Islet of Langerhans (tissue), 1 donor: ENCODE measurements at regions not wholly inside any gene's neighbourhood (a gene's known extent, or its start where the extent isn't known, plus 50 kb on each side); places are given as distances from the start of the nearest gene placed in this dataset.

Experiments used
- FAIRE-seq: peaks from one replicate; lab custom pipeline; 2011; peaks lifted over from hg19 to GRCh38; lab: Jason Lieb, UNC

DNA sequence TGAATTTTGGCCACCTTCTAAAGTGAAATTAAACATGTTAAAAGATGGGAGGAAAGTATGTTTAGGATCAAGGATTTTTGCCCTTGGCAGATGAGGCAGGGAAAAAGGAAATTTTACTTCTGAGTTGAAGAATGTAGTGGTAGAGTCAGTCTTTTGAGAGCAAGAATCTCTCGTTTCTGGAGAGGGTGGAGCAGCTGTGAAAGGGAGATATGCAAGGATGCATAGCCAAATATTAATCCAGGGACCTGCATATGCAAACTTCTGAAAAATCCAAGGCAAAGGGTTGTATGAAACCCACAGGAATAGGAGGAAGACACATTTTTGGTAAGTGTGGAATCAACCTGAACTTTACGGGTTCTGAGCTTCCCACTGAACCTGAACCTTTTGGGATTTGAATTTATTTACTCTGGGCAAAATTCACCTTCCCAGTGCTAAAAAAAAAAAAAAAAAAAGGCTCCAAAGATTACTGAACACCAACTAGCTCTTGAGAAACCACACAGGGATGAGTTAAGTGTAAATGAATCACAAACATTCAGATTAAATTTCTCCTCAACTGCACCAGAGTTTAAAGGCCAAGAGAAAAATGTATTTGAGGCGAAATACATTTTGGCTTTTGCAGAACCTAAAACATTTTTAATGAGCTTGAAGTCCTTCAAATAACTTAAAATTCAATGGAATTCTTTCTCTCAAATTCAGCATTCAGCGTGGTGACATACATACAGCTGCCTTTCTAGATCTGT lies 187.1 kb upstream of the CDKN3 start:
- FAIRE-seq = no peak

DNA sequence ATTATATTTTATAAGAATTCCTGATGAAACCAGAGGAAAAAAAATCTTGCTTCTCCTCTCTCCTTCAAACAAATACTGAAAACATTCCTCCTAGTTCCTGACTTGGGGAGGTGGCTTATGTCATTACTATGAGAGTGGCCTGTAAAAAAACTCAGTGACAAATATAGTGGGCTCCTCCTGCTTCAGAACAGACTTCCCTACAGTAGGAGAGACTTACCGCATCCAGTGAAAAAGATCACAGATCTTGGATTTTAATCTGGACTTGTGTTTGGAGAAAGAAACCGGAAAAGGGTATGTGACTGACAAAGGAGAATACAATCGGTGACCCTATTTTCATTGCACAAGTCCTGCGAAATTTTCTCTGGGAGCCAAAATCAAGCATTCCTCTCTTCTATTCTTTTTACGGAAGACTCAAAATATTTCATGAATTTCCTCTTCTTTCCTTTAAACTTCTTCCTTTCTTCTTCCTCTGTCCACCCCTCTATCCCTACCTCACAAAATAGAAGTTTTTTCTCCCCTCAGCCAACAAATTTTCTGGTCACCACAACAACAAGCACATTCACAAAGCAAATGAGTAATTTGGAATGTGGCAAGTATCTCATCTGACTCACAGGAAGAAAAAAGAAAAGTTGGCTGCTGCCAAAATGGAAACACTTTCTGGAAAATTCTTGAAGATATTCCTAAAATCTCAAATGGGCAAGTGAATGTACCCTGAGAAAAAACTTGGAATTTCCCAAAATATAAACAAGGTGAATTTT lies 185.1 kb upstream of the CDKN3 start:
- FAIRE-seq = no peak

DNA sequence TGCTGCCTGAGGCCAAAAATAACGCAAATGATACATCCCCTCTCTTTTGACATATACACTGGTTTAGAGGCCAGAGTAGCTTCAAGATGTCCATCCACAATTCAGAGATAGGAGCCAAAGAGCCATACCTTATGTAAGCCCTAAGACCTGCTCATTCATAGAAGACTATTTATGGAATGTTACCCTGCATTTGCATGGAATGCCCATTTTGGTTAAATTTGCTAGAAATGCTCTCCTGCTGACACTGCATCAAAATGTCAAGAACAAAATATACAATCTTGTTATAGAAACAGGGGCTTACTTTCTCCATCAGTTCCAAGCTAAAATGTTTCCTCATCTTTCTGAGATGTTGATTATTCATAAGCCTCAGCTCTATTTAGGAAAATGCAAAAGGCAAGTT lies 183.3 kb upstream of the CDKN3 start:
- no peak for FAIRE-seq

DNA sequence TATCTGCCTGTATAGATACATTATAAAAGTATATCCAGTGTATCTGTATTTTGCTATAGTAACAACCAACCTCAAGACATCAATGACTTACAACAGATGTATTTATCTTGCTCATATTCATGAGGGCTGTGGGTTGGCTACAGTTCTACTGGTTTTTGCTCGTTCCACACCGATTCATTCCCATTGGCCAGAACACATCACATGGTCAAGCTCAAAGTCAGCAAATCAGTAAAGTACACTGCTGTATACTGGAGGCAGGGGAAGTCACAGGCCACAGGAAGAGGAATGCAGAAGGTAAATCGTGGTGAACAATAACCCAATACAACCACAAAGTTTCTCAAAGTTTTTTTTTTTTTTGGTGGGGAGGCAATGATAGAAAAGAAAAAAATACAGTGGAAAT lies 180.0 kb upstream of the CDKN3 start:
- no peak for FAIRE-seq

DNA sequence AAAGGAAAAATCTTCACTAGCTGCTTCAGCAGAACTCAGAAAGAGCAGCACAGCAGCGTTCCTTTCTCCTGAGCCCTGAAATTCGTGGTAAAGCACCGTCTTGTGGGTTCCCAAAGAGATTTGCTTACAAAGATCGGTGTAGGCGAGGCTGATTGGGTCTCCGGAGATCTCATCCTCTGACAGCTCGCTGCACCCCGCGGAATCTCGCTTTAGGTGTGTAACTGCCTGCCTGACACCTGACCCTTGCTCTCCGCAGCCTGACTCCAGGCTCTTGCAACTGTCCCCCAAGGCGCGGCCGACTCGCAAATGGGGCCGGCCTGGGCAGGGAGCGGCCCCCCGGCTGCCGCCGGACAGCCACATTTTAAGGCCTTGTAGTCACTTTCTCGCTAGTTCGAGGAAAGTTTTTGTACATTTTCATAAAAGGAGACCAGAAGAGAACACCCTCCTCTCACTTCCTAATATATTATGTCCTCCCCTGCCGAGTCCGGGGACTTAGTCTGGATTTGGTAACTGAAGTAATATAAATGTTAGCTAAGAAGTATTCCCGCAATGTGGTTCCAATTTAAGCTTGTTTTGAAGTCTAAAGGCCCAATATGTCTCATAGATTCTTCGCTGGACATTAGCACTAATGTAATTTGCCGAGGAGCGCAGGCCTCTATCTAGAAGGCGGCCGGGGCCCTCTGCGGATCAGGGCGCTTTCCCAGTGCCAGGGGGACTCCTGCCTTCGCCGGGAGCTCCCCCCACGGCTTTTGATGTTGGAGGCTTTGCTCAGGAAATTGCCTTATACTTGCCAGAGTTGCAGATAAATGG lies 177.3 kb upstream of the CDKN3 start:
- no peak for FAIRE-seq

DNA sequence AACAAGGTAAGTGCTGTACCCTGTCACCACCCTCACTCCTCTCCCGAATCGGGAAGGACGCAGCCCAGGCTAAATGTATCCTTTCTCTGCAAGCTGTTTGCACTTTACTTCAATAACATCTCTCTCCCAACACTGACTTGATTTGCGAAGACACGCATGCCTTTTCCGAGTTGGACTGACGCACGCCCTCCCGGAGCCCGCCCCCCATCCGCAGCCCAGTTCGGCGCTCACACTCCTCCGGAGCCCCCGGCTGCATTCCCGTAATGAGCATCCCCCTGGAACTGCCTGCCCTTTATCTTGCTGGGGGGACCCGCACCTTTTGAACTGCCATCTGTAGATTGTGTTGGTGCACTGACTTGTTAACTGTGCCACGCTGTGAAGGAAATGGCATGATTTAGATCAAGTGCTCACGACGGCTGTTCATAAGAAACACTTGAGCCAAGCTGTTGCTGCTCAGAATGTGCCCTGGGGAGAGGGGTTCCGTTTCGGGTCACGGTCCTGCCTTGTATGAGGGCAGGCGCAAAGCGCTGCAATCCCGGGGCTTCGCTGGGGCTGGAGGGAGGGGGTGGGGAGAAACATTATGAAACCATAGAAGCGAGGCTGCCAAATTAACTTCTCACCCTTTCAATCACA lies 176.6 kb upstream of the CDKN3 start:
- no peak for FAIRE-seq

DNA sequence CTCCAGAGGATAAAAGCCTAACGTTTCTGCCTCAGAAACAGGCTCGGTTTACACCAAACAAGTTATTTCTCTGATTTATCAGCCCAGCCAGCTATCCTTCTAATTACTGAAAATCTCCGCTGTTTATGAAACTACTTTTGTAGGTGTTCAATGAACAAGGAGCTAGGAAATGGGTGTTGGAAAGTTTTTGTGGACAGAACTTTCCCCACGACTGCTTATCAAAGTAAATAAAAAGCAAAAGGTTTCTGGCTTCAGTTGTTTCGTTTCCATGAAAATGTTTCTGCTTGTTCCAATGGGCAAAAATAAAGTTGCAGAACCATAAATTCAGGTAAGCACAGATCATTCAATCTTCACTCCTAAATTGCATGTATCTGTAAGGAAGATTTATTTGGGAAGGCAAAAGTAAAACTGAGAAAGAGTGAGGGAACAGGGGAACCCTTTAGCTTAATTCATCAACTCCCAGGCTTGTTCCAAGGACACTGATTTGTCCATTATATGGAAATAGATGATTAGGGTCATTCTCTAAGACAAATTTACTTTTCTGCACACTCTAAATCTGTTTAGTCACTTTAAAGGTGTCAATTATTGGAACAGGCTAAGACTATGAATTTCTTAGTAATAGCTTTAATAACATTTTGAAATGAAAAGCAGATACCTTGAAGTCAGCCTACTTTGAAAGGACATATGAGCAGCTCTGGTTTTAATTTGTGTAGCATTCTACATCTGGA lies 175.9 kb upstream of the CDKN3 start:
- FAIRE-seq = no peak

DNA sequence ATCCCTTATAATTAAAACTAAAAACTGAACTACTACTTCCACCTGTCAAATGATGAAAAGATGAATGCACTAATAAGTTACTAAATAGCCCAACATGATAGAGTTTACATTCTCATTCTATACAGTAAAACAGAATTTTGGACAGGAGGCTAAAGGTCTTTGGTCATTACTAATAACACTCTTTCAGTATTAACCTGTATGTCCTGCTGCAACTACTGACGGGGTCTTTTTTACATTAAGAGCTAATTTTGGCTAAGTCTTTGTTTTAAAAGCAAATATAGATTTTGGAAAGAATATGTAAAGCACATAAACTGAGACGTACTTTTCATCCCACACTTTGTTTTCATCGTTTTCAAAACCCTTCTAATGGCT lies 175.4 kb upstream of the CDKN3 start:
- no peak for FAIRE-seq

DNA sequence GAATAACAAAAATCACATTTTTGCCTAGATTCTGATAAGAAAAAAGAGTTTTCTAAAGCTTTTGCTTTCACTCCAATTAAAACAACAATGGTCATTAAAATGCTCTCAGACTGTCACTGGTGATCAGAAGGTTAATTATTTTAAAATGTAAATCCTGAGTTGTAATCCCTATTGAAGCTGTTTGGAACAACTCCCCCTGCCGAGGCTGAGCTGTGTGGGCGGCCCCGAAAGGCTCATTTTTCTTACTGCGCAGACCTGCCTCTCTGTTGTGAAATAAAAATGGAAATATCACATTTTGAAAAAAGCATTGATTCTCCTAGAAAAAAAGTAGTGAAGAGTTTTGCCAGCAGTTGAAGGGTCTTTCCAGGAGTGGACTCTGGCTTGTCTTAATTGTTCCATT lies 174.8 kb upstream of the CDKN3 start:
- FAIRE-seq = no peak

DNA sequence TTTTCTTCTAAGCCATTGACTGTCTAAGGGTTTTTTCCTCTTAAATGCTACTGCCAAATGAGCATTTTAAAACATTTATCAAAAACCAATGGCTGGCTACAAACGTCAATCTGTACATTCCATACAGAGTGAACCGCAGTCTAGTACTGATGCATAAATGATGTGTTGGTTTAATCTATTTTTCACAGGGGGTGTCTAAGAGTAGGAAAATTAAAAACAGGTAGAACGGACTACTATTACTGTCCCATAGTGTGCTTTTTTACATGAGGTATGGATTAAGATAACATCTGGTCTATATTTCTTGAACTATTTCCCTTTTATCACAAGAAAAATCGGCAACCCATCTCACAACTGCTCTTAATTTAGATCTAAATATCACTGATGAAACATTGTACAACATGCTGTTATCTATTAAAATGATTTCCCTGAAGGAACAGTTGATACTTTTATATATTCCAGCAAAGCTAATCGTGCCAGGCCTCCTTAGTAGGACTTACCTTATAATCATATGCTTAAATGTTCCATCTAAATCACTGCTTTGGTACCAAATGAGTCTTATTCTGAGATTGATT lies 172.9 kb upstream of the CDKN3 start:
- no peak for FAIRE-seq

DNA sequence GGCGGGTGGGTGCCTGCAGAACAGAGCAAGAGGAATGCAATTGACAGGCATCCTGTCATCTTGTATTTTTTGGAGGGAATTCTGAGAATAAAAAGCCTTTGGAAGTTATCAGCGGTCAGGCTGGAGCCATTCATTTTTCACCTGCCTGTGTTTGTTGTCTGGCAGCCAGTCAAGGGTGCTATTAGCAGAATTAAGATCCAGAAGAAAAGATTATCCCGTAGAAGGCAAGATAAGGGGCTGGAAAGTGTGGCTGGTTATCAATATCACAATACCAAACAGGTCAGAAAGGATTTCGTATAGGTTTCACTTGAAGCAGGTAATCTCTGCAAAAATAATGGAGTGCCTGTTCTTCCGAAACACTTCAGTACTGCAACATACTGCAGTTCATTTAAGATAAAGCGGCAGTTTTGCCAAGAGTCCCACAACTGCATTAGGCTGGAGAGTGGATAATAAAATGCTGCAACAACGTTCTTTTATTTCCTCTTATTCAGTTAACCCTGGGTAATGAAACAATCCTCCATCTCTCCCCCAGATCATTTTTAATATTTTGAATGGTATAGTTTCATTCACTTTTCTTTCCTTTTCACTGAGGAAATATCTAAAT lies 171.2 kb upstream of the CDKN3 start:
- no peak for FAIRE-seq

DNA sequence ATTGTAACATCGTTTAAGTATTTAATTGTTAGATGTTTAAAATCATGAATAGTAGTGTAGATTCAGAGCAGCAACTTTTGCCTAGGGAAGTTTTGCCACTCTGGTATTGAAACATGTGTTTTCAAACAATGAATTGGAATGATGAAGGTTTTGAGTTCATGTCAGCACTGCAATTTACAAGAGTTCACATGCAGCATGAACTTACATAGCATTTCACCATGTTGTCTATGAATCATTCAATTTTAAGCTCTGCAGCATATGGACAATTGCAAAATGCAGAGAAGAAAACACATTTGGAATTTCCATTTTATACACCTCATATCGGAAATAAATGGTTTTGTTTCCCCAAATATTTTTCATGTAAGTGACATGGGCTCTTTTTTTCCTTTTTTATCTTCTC lies 170.7 kb upstream of the CDKN3 start:
- no peak for FAIRE-seq

DNA sequence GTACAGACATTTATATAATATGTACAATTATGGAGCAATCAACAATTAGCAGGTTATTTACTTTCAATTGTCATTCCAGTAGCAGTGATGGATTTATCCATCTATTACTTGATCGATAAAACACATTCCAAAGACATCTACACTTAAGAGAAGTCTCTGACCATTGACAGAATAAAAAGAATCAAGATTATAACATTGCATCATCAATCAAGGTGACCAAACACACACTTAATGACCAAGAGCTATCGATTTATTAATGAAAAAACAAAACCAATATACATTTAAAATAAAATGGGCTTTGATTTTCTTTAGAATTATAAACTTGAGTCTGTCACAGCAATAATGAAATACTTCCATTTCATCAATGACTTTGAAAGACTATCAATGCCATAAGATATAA lies 170.2 kb upstream of the CDKN3 start:
- FAIRE-seq = no peak

DNA sequence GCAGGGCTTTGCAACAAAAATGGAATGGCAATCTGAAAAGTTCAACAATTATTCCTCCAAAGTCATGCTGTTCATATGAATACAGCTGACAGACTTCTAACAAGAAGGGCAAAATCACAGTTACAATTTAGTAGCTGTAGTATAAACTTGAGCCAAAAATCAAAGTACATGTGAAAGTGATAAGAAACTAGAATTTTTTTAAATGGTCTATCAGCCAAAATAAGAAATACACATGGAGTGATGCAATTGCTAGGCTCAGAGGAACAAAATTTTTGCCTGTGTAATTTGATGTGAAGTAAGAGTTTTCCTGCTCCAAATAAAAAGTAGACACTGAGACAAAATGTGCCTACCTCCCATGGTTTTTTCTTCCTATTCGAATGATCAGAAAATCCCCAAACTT lies 167.7 kb upstream of the CDKN3 start:
- FAIRE-seq = no peak

DNA sequence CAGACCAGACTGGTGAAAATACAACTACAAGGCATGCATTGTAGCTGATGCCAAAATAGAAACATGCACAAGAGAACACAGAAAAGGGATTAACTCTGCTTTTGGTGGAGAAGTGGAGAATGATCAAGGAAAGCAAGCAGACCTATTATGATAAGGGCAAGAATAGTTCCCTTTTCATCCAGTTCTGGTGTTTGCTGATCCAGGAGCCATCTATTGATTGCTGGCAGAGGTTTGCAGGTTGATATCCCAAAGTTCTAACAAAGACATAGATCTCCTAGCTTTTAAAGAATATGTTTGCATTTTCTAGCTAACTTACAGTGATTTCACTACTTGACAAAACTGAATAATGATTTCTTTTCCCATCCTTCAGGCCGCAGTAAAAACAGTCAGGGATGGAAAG lies 166.2 kb upstream of the CDKN3 start:
- FAIRE-seq = no peak

DNA sequence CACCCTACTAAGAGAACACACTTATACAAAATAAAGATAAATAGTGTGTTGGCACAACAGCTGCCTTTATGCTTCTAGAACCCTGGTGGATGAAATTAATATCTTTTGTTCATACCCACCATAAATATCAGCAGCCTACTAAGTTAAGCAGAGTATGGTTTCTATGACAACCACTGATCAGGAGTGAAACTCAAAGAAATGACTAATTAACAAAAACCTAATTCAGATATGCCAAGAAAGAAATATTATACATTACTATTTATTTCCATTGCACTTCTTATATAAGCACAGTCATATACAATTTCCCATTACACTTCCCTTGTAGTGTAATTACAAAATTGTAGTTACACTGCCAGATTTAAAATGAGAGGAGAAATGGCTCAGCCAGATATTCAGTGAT lies 164.1 kb upstream of the CDKN3 start:
- FAIRE-seq = no peak

DNA sequence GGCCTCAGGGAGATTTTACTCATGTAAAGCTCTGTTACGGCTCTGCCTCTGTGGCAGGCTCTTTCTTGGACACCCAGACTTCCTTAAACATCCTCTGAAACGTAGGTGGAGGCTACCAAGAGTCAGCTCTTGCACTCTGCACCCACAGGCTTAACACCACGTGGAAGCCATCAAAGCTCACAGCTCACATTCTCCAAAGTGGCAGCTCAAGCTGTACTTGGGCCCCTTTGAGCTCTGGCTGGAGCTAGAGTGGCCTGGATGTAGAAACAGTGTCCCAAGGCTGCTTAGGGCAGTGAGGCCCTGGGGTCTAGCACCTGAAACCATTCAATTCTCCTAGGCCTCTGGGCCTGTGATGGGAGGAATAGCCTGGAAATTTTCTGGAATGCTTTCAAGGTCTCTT lies 155.3 kb upstream of the CDKN3 start:
- FAIRE-seq = no peak

DNA sequence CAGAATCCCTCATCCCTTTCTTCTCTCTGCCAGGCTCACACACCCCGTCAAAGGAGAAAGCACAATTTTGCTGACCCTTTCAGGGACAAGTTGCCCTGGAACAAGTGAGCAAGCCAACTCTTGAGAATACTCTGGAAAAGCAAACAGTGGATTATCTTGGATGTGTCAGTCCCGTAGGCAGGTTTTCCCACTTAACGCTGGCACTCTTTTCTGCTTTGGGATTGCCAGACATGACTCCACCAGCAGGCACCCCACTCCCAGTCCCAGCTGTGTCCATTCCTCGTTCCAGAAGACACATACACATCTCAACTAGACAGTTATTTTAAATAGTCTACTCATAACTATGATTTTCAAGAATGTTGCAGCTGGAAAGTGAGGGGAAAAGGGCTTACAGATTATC lies 145.5 kb upstream of the CDKN3 start:
- no peak for FAIRE-seq

DNA sequence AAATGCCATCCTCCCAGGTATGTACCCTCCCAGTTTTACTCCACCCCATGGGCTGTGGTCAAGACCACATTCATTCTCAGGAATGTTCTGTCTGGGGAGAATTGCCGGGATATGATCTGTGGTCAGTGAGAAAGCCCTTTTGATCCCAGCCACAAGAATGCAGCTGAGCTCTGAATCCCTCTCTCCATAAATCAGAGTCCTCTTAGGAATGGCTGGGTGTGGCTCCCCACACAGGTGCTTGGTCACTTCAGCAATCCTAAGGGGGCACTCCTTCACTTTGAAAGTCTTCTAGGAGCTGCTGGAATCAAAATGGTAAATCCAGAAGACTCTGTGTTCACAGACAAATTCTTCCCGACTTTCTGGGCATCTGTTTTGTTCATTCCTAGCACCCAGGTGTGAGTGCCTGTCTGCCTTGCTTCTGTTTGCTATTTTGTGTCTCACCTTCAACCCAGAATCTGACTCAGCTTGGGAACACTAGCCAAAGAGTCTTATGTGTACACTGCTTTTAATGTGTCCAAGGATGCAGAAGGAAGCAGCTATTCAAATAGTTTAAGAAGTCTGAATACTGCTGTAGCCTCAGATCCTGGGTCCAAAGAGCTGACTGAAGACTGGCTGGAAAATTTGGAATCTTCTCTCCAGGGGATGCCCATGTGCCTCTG lies 144.6 kb upstream of the CDKN3 start:
- no peak for FAIRE-seq

DNA sequence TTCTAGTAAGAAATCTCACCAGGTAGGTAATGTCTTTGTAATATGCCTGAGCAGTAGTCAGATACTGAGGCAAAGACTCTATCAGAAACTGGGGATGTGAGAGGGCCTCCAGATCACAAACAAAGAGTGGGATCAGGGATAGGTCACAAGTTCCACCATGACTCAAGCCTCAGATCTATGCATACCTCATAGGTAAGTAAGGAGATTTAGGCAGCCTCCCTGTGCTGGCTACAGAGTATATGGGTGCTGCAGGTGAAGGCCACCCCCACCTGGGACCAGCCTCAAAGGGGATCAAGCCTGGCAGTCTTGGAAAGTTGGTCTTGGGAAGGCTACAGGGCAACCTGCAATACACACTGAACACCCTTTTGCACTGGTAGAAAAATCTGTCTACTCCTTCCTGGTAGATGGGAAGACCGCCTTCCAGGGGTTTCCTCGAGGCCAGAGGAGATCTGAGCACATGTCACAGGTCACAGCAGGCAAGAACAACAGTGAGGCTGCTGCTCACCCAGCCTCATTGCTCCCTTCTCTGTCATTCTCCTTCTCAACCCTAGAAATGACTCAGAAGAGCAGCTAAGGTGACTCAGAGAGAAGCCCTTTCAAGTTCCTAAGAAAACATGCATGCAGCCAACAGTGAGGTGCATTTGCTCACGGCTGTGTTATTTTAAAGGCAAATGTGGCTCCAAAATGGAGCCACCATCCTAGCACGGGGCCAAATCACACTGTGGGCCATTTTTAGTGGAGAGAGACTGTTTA lies 143.4 kb upstream of the CDKN3 start:
- no peak for FAIRE-seq
